ENCODE measurements at regions not wholly inside any gene's neighbourhood (a gene's known extent, or its start where the extent isn't known, plus 50 kb on each side); places are given as distances from the start of the nearest gene placed in this dataset.

DNA sequence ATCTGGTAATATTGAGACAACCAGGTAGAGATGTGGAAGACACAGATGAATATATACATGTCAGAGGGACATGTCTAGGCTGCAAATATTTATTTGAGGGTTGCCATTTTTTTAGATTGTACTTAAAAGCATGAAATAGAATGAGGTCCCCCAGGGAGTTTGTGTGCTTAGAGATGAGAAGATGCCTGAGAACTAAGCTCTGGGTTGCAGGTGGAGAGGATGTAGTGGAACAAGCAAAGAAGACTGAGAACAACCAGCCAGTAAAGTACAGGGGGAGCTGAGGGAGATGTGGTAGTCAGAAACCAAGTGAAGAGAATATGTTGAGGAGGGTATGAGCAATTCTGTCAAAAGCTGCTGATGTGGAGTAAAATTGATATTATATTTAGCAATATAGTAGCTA lies 95.6 kb upstream of the UNC5C start:
- H3K27ac ChIP-seq (ENCODE audit: low read depth, low read length) = no peak overlapping the region
- no peak overlapping the region for H3K4me3 ChIP-seq (ENCODE audit: low read length)
- H3K27me3 ChIP-seq (ENCODE audit: control insufficient read depth, insufficient read depth, low read length) = no peaks in the 10 kb centered on the region
- H3K4me1 ChIP-seq (ENCODE audit: control insufficient read depth, insufficient read depth, low read length) = no peaks in the 10 kb centered on the region
- H3K36me3 ChIP-seq (ENCODE audit: control insufficient read depth, insufficient read depth, low read length) = no peaks in the 10 kb centered on the region
- H3K9ac ChIP-seq (ENCODE audit: low read length) = no peak overlapping the region

DNA sequence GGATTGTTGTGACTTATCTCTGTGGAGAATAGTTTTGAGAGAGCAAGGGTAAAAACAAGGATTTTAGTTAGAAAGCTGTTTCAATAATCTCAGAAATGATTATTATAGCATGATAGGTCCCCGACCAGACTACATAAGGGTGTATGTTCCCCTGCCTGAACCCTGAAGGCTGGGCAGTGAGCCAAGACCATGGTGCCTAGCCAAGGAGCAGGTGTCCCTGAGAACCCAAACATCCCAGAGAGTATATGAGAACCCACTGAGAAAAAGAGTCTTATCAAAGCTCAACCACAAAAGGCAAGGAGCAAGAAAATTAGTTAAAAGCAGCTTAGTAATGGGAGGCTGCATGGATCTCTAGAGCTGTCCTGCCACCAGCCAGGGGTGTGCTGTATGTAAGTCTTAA lies 94.9 kb upstream of the UNC5C start:
- H3K27me3 ChIP-seq (ENCODE audit: control insufficient read depth, insufficient read depth, low read length) = no peaks in the 10 kb centered on the region
- H3K27ac ChIP-seq (ENCODE audit: low read depth, low read length) = no peak overlapping the region
- H3K36me3 ChIP-seq (ENCODE audit: control insufficient read depth, insufficient read depth, low read length) = no peaks in the 10 kb centered on the region
- no peak overlapping the region for H3K4me3 ChIP-seq (ENCODE audit: low read length)
- H3K9ac ChIP-seq (ENCODE audit: low read length) = no peak overlapping the region
- no peaks in the 10 kb centered on the region for H3K4me1 ChIP-seq (ENCODE audit: control insufficient read depth, insufficient read depth, low read length)

DNA sequence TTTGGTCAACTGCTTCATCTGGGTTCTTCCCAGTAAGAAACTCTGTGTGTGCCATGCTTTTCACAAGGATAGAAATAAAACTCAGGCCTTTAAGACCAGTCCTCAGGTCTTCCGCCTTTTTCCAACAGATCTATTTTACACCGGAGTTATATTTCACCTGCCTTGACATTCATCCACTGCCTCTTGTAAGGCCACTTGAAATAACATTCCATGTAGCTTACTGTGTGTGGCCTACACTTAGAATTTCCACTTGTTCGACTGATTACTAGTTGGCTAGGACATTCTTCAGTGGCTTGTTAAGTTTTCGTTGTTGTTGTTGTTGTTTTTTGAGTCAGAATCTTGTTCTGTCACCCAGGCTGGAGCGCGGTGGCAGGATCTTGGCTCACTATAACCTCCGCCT lies 92.8 kb upstream of the UNC5C start:
- no peaks in the 10 kb centered on the region for H3K36me3 ChIP-seq (ENCODE audit: control insufficient read depth, insufficient read depth, low read length)
- H3K27ac ChIP-seq (ENCODE audit: low read depth, low read length) = no peak overlapping the region
- H3K9ac ChIP-seq (ENCODE audit: low read length) = no peak overlapping the region
- no peaks in the 10 kb centered on the region for H3K27me3 ChIP-seq (ENCODE audit: control insufficient read depth, insufficient read depth, low read length)
- no peaks in the 10 kb centered on the region for H3K4me1 ChIP-seq (ENCODE audit: control insufficient read depth, insufficient read depth, low read length)
- no peak overlapping the region for H3K4me3 ChIP-seq (ENCODE audit: low read length)

DNA sequence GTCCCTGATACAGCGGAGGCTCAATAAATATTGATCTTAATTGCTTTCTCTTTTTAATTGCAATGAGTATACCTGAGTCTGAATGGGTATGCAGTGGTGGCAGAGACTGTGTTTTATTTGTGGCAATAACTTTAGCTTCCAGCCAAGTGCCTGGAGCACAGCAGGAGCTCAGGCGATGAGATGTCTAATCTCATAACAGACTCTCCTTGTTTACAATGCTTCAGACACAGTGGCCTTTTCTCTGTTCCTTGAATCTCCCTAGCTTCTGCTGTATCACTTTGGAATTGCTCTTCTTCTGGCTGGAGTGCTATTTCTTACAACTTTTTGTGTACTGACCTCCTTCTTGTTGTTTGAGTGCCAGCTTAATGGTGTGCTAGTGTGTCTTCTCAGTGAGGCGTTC lies 91.5 kb upstream of the UNC5C start:
- Histone ChIP-seq H3K4me1 (ENCODE audit: control insufficient read depth, insufficient read depth, low read length) (no peaks in the 10 kb centered on the region), H3K27me3 (ENCODE audit: control insufficient read depth, insufficient read depth, low read length) (no peaks in the 10 kb centered on the region), H3K27ac (ENCODE audit: low read depth, low read length) (no peak overlapping the region), H3K9ac (ENCODE audit: low read length) (no peak overlapping the region), H3K4me3 (ENCODE audit: low read length) (no peak overlapping the region), H3K36me3 (ENCODE audit: control insufficient read depth, insufficient read depth, low read length) (no peaks in the 10 kb centered on the region)

DNA sequence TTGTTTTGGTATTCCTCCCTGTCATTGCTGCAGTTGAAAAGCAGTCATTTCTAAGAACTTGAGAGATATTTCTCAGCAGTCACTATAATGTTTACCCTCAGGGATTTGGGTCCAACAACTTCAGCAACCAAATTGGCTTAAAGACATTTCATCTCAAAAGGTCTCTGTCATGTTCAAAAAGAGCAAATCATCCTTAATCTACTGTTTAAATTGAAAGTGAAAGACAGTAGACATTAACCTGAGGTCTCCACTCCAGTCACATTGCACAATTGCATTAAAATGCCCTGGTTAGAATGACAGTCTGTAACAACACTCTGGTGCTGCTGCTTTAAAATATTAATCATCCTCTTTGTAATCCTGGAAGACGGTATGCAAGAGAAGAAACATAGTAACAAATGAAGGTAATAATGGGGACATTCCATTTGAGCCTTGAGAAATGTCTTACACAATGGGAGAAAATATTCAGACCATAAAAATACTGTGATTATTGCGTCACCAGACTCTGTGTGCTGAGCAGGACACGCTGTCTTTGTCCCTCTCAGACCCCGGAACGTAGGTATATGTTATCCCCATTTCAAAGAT lies 90.2 kb upstream of the UNC5C start:
- H3K27me3 ChIP-seq (ENCODE audit: control insufficient read depth, insufficient read depth, low read length) = no peaks in the 10 kb centered on the region
- no peaks in the 10 kb centered on the region for H3K36me3 ChIP-seq (ENCODE audit: control insufficient read depth, insufficient read depth, low read length)
- no peak overlapping the region for H3K9ac ChIP-seq (ENCODE audit: low read length)
- no peak overlapping the region for H3K27ac ChIP-seq (ENCODE audit: low read depth, low read length)
- H3K4me3 ChIP-seq (ENCODE audit: low read length) = no peak overlapping the region
- H3K4me1 ChIP-seq (ENCODE audit: control insufficient read depth, insufficient read depth, low read length) = no peaks in the 10 kb centered on the region

DNA sequence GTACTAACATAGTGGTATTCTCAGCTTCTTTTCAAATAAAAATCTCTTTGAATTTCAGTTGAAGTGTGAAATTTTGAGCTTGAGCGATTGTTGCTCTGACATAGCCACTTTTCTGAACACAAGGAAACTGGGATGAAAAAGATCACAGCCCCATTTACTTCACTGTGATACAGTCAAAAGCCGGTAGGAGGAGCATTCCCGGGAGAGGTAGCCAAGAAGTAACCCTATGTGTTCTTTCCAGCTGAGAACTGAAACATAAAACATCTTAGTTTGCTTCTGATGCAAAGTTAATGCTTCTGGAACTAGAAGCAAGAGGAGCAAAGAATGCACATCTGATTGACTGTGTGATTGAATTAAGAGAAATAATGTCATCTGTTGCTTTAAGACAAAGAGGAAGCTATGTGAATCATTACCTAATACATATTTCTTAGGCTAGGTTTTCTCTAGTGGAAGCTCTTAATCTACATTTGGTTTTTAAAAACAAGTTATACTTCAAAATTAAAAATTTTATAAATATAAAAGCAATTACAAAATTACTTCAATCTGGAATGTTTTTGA lies 88.3 kb upstream of the UNC5C start:
- no peaks in the 10 kb centered on the region for H3K27me3 ChIP-seq (ENCODE audit: control insufficient read depth, insufficient read depth, low read length)
- no peak overlapping the region for H3K9ac ChIP-seq (ENCODE audit: low read length)
- no peak overlapping the region for H3K4me3 ChIP-seq (ENCODE audit: low read length)
- no peak overlapping the region for H3K27ac ChIP-seq (ENCODE audit: low read depth, low read length)
- H3K4me1 ChIP-seq (ENCODE audit: control insufficient read depth, insufficient read depth, low read length) = no peaks in the 10 kb centered on the region
- no peaks in the 10 kb centered on the region for H3K36me3 ChIP-seq (ENCODE audit: control insufficient read depth, insufficient read depth, low read length)

DNA sequence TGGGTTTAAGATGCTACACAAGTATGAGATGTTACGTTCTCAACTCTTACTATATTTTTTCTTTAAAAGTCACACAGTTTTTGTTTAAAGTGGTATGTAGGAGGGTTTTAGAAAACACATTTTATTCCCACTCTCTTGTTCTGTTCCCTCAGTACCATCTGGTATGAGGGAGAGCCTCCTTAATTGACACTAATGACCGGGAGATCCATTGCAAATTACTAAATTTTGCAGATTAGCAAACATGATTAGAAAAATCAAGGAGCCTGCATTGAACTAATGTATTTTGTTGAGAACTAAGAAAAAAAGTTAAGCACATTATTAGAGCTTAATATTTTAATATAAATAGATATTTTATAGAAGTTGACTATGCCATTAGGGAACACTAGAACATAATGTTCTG lies 87.3 kb upstream of the UNC5C start:
- H3K27me3 ChIP-seq (ENCODE audit: control insufficient read depth, insufficient read depth, low read length) = no peaks in the 10 kb centered on the region
- H3K27ac ChIP-seq (ENCODE audit: low read depth, low read length) = no peak overlapping the region
- H3K36me3 ChIP-seq (ENCODE audit: control insufficient read depth, insufficient read depth, low read length) = no peaks in the 10 kb centered on the region
- H3K4me1 ChIP-seq (ENCODE audit: control insufficient read depth, insufficient read depth, low read length) = no peaks in the 10 kb centered on the region
- H3K9ac ChIP-seq (ENCODE audit: low read length) = no peak overlapping the region
- H3K4me3 ChIP-seq (ENCODE audit: low read length) = no peak overlapping the region

DNA sequence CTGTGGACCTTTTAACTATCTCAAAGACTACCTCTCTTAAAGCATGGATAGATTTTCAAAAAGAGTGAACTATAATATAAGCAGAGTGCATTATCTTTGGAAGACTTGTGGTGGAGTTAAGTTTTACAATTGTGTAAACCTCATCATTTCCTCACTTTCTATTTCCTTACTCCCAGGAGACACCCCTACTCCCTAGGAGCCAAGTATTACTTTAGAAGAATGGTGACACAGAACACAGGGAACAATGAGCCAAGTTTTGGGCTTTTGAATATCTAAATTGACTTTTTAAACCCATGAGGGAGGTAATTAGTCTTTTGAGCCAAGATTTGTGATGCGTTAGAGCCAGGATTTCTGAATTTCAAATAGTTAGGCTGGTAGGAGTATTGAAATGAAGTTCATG lies 78.9 kb upstream of the UNC5C start:
- Histone ChIP-seq H3K4me3 (ENCODE audit: low read length) (no peak overlapping the region), H3K27ac (ENCODE audit: low read depth, low read length) (no peak overlapping the region), H3K9ac (ENCODE audit: low read length) (no peak overlapping the region), H3K36me3 (ENCODE audit: control insufficient read depth, insufficient read depth, low read length) (no peaks in the 10 kb centered on the region), H3K4me1 (ENCODE audit: control insufficient read depth, insufficient read depth, low read length) (no peaks in the 10 kb centered on the region), H3K27me3 (ENCODE audit: control insufficient read depth, insufficient read depth, low read length) (no peaks in the 10 kb centered on the region)

DNA sequence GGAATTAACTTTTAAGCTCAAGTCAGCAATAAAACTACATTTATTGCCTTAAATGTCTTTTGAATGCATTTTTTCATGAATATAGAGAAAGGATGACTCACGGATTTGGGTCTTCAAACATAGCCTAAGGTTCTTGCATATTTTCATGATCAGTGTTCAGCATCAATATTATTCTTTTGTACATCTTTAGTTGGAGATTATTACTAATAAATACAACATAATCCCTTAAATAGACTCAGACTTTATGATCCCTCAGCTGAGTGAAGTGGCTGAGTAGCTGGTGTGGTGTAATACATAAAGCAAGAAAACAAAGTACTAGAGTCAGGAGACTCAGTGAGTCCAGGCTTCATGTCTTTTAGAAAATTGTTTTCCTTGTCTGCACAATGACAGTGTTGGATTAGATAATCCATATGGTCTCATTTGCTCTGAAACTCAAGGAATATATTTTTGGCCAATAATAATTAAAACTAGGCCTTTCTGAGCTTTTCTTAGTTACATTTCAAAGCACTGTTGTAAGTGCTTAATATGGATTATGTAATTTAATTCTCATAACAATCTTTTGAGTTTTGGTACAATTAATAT lies 78.3 kb upstream of the UNC5C start:
- H3K27me3 ChIP-seq (ENCODE audit: control insufficient read depth, insufficient read depth, low read length) = no peaks in the 10 kb centered on the region

DNA sequence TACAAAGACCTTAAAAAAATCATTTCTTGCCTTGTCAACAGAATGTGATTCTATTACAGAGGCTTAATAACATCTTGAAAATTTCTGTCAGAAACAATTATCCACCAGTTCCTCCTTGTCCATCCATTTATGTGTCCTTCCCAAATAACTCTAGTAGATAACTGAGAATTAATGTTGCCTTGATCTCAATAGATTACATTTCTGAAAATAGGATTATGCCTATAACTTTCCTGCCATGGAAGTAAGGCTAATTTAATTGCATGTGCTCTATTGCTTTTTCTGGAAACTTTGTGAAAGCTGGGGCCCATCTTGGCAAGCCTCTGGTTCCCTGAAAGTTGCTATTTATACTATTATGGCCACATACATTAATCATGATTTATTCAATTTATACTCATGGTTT lies 76.2 kb upstream of the UNC5C start:
- H3K36me3 ChIP-seq (ENCODE audit: control insufficient read depth, insufficient read depth, low read length) = no peaks in the 10 kb centered on the region
- no peaks in the 10 kb centered on the region for H3K27me3 ChIP-seq (ENCODE audit: control insufficient read depth, insufficient read depth, low read length)
- H3K4me1 ChIP-seq (ENCODE audit: control insufficient read depth, insufficient read depth, low read length) = no peaks in the 10 kb centered on the region
- H3K4me3 ChIP-seq (ENCODE audit: low read length) = no peak overlapping the region
- H3K9ac ChIP-seq (ENCODE audit: low read length) = no peak overlapping the region
- H3K27ac ChIP-seq (ENCODE audit: low read depth, low read length) = no peak overlapping the region

More for the DNA sequence above, 78.3 kb upstream of the UNC5C start:
- no peaks in the 10 kb centered on the region for H3K4me1 ChIP-seq (ENCODE audit: control insufficient read depth, insufficient read depth, low read length)
- no peak overlapping the region for H3K27ac ChIP-seq (ENCODE audit: low read depth, low read length)
- no peak overlapping the region for H3K9ac ChIP-seq (ENCODE audit: low read length)
- H3K36me3 ChIP-seq (ENCODE audit: control insufficient read depth, insufficient read depth, low read length) = no peaks in the 10 kb centered on the region
- H3K4me3 ChIP-seq (ENCODE audit: low read length) = no peak overlapping the region

DNA sequence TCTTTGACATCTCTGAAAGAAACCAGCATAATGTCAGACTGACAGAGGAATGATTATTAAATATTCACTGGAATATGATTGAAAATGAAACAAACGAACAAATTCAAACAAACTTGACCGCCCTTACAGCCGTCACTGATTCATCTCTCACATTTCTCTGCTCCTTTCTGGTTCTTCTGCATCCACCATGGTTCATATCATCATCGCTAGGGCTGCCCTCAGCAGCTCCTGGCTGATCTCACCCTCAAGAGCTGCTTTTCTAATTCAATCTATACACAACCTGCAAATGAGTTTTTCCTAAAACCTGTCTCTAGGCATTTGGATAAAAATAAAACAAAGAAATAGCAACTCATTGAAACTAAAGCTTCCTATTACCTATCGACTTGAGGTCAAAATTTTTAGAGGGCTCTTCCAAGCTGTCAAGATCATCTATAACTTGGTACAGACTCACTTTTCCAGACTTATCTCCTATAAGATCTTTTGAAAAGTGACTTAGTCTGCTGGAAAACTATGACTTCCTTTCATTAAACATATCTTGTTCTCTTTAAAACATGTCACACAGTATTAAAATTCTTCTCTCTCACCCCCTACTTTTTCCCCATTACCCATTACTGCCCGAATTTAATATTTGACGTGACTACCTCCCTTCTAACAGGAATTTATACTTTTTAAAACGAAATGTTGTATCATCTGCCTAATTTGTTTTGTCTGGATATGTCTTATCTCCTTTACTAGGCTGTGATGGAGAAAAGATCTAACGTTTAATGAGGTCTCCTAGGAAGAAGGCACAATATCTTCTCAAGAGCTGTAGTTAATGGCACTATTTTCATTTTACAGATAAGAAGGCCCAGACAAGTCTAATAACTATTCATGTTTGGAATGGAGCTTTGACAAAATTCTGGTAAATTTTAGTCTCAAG lies 71.0 kb upstream of the UNC5C start:
- H3K4me1 ChIP-seq (ENCODE audit: control insufficient read depth, insufficient read depth, low read length) = no peaks in the 10 kb centered on the region
- H3K27me3 ChIP-seq (ENCODE audit: control insufficient read depth, insufficient read depth, low read length) = no peaks in the 10 kb centered on the region
- H3K9ac ChIP-seq (ENCODE audit: low read length) = no peak overlapping the region
- H3K4me3 ChIP-seq (ENCODE audit: low read length) = no peak overlapping the region
- no peak overlapping the region for H3K27ac ChIP-seq (ENCODE audit: low read depth, low read length)
- no peaks in the 10 kb centered on the region for H3K36me3 ChIP-seq (ENCODE audit: control insufficient read depth, insufficient read depth, low read length)

DNA sequence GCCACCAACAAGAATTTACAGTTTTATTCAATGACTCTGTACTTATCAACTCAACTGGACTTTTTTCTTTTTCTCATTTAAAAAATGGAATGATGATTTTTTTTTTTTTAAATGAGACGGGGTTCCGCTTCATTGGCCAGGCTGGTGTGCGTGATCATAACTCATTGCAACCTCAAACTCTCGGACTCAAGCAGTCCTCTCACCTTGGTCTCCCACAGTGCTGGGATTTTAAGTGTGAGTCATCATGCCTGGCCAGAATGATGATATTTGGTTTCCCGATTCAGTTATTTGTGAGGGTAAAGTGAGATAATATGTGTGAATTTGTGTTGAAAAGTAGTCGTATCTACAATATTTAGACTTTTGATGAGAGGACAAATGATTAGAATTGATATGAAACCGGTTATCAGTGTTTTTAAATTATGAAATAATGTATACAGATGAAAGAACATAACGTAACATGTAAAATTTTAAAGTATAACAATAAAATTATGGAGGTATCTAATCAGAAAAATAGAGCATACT lies 66.0 kb upstream of the UNC5C start:
- Histone ChIP-seq H3K9ac (ENCODE audit: low read length) (no peak overlapping the region), H3K27ac (ENCODE audit: low read depth, low read length) (no peak overlapping the region), H3K4me1 (ENCODE audit: control insufficient read depth, insufficient read depth, low read length) (no peaks in the 10 kb centered on the region), H3K36me3 (ENCODE audit: control insufficient read depth, insufficient read depth, low read length) (no peaks in the 10 kb centered on the region), H3K4me3 (ENCODE audit: low read length) (no peak overlapping the region), H3K27me3 (ENCODE audit: control insufficient read depth, insufficient read depth, low read length) (no peaks in the 10 kb centered on the region)

Data from rectal smooth muscle tissue (tissue), 1 donor.